ENCODE measurements at regions not wholly inside any gene's neighbourhood (a gene's known extent, or its start where the extent isn't known, plus 50 kb on each side); places are given as distances from the start of the nearest gene placed in this dataset.

DNA sequence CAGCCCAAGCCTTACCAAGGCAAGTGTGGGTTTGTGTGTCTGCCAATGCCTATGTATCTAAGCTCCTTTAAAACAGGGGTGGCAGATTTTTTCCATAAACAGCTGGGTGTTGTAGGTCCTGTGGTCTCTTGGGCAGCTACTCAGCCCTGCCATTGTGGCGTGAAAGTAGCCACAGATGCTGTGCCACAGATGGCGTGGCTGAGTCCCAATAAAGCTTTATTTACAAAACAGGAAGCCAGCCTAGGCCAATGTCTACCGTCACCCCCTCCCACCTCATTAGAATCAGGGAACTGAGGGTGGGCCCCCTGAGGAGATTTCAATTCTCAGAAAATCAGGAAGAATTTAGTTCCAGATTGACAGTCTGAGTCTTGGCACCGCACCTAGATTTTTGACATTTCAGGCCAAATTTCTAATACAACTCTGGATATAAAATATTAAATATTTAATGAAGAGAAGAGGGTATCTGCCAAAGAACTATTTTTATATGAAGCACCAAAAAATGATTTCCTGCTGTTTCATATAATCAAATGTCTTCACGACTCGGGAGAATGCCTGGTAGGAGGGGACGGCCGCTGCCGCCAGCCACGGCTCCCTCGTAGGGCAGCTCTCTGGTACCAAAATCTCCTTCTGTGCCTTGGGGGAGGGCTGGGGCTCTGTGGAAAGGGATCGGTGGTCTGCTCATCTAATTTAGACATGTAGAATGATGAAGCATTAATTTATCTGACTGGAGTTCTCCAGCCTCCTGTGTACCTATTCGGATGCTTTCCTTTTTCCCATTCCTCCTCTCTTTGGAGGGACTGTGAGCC is 420.9 kb downstream of the IRX2 start:
- TF ChIP-seq, protein P1, sequence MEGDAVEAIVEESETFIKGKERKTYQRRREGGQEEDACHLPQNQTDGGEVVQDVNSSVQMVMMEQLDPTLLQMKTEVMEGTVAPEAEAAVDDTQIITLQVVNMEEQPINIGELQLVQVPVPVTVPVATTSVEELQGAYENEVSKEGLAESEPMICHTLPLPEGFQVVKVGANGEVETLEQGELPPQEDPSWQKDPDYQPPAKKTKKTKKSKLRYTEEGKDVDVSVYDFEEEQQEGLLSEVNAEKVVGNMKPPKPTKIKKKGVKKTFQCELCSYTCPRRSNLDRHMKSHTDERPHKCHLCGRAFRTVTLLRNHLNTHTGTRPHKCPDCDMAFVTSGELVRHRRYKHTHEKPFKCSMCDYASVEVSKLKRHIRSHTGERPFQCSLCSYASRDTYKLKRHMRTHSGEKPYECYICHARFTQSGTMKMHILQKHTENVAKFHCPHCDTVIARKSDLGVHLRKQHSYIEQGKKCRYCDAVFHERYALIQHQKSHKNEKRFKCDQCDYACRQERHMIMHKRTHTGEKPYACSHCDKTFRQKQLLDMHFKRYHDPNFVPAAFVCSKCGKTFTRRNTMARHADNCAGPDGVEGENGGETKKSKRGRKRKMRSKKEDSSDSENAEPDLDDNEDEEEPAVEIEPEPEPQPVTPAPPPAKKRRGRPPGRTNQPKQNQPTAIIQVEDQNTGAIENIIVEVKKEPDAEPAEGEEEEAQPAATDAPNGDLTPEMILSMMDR (conservative IDR thresholded peaks at IDR 0.05; ENCODE audit: low read length) = no peak
- TF ChIP-seq EZH2phosphoT487 (IDR thresholded peaks at IDR 0.05; ENCODE audit: borderline replicate concordance) = no peak

All from Loucy (cell line).